HFFc6 (cell line): ENCODE measurements at regions not wholly inside any gene's neighbourhood (a gene's known extent, or its start where the extent isn't known, plus 50 kb on each side); places are given as distances from the start of the nearest gene placed in this dataset.
"Not testable (repeated sequence)": the region's sequence is repeated elsewhere in the genome, so short reads cannot be mapped to it uniquely, and the experiment has no call there.

ENCODE experiments used
- DNase-seq: peaks from one replicate; pipeline ENCODE4 v3.0.0-alpha.2; 2018
- H3K27ac Mint-ChIP-seq: 2 replicates; pipeline ENCODE4 v1.8.0; 2020; ENCODE audit warnings: mild to moderate bottlenecking, mixed read lengths
- H3K27me3 Mint-ChIP-seq: 2 replicates; pipeline ENCODE4 v1.8.0; 2021; ENCODE audit warnings: mild to moderate bottlenecking, moderate library complexity, mixed read lengths; ENCODE audit not compliant: insufficient read depth
- H3K36me3 Mint-ChIP-seq: 2 replicates; pipeline ENCODE4 v1.8.0; 2021; ENCODE audit warnings: low read depth, mixed read lengths
- H3K4me1 Mint-ChIP-seq: 2 replicates; pipeline ENCODE4 v1.8.0; 2020; ENCODE audit warnings: low read depth, mixed read lengths
- H3K4me3 Mint-ChIP-seq: 2 replicates; pipeline ENCODE4 v1.8.0; 2020; ENCODE audit warnings: mild to moderate bottlenecking, moderate library complexity, mixed read lengths
- H3K9me3 Mint-ChIP-seq: 2 replicates; pipeline ENCODE4 v1.8.0; 2020; ENCODE audit warnings: mild to moderate bottlenecking, mixed read lengths
- TF ChIP-seq, protein P1 (sequence below): fragments of 200-600 bp; sonication (generic); IDR thresholded peaks from 2 replicates; pipeline ENCODE4 v1.5.0; 2021; ENCODE audit warnings: antibody characterized with exemption, mild to moderate bottlenecking

DNA sequence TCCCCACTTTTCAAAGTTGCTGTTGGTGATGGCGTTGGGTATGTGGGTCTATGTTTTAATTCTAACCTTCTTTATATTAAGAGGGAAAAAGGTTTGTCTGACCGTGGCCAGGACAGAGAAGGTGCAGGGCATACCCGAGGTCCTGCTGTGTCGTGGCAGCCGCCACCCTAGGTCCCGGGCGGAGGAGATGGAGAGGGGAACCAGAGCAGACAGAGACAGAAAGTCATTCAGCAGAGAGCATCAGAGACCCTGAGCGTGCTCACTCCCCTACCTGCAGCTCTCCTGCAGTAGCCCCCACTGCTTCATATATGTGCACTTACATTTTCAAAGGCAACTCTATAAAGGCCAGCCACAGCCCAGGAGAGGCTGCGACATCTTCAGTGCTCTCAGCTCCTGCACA, 327.2 kb upstream of the TNRC6C start:
- TF ChIP-seq, protein P1, sequence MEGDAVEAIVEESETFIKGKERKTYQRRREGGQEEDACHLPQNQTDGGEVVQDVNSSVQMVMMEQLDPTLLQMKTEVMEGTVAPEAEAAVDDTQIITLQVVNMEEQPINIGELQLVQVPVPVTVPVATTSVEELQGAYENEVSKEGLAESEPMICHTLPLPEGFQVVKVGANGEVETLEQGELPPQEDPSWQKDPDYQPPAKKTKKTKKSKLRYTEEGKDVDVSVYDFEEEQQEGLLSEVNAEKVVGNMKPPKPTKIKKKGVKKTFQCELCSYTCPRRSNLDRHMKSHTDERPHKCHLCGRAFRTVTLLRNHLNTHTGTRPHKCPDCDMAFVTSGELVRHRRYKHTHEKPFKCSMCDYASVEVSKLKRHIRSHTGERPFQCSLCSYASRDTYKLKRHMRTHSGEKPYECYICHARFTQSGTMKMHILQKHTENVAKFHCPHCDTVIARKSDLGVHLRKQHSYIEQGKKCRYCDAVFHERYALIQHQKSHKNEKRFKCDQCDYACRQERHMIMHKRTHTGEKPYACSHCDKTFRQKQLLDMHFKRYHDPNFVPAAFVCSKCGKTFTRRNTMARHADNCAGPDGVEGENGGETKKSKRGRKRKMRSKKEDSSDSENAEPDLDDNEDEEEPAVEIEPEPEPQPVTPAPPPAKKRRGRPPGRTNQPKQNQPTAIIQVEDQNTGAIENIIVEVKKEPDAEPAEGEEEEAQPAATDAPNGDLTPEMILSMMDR, result no peak
- Mint-ChIP-seq H3K36me3 (no peaks in the 10 kb centered on the region), H3K27me3 (peaks cover 24% of the 10 kb centered on the region), H3K27ac (no peak overlapping the region), H3K4me3 (no peak overlapping the region), H3K9me3 (peaks cover 11% of the 10 kb centered on the region), H3K4me1 (no peaks in the 10 kb centered on the region)
- no peak for DNase-seq

DNA sequence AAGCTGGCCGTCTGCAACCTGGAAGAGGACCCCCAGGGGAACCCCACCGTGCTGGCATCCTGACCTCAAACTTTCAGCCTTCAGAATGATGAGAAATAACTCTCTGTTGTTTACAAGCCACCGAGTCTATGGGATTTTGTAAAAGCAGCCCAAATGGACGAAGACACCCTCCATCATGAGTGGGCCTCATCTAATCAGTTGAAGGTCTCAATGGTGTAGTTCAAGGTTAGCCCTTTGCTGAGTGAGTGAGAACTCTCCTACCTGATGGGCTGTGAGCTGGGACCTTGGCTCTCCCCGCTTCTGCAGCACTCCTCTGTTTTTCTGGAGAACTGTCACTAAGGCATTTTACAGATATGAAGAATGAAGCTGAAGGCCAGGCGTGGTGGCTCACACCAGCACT, 325.9 kb upstream of the TNRC6C start:
- H3K4me3 Mint-ChIP-seq, result no peak overlapping the region
- no peaks in the 10 kb centered on the region for H3K4me1 Mint-ChIP-seq
- TF ChIP-seq, protein P1, result no peak
- DNase-seq, result no peak
- peaks cover 29% of the 10 kb centered on the region for H3K27me3 Mint-ChIP-seq
- no peak overlapping the region for H3K27ac Mint-ChIP-seq
- no peaks in the 10 kb centered on the region for H3K36me3 Mint-ChIP-seq
- H3K9me3 Mint-ChIP-seq, result peaks cover 5% of the 10 kb centered on the region

DNA sequence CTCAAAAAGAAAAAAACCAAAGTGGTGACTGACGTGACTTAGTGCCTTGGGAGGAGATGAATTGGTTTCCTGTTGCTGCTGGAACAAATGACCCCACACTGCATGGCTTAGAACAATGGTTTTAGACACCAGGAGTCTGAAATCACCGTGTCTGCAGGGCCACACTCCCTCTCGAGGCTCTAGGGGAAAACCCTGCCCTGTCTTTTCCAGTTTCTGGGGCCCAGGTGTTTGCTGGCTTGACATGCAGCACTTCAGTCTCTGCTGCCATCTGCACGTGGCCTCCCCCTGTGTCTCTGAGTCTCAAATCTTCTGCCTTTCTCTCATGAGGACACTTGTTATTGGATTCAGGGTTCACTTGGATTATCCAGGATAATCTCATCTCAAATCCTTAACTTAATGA, 323.8 kb upstream of the TNRC6C start:
- no peaks in the 10 kb centered on the region for H3K4me1 Mint-ChIP-seq
- no peak for DNase-seq
- TF ChIP-seq, protein P1, result no peak
- no peak overlapping the region for H3K27ac Mint-ChIP-seq
- no peaks in the 10 kb centered on the region for H3K36me3 Mint-ChIP-seq
- no peaks in the 10 kb centered on the region for H3K9me3 Mint-ChIP-seq
- no peak overlapping the region for H3K4me3 Mint-ChIP-seq
- H3K27me3 Mint-ChIP-seq, result peaks cover 45% of the 10 kb centered on the region

DNA sequence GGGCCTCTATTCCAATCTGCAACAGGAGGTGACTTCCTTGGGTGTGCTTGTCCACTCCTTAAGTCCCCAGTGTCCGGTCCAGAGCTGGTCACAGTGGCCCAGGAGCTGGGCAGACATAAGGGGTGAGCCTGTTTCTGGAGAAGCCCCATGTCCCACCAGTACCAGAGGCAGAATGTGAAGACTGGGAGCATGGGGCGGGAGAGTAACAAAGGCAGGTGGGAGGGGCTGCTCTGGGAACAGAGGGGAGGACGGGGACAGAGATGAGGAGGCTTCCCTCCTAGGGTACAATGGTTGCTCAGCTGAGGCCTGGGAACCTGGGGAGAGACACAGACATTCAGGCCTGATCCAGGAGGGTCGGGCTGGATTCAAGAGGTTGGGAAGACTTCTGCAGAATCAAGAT, 323.3 kb upstream of the TNRC6C start:
- no peaks in the 10 kb centered on the region for H3K4me1 Mint-ChIP-seq
- H3K4me3 Mint-ChIP-seq, result no peak overlapping the region
- TF ChIP-seq, protein P1, result no peak
- H3K27ac Mint-ChIP-seq, result no peak overlapping the region
- DNase-seq, result no peak
- no peaks in the 10 kb centered on the region for H3K9me3 Mint-ChIP-seq
- H3K36me3 Mint-ChIP-seq, result no peaks in the 10 kb centered on the region
- H3K27me3 Mint-ChIP-seq, result peaks cover 50% of the 10 kb centered on the region

DNA sequence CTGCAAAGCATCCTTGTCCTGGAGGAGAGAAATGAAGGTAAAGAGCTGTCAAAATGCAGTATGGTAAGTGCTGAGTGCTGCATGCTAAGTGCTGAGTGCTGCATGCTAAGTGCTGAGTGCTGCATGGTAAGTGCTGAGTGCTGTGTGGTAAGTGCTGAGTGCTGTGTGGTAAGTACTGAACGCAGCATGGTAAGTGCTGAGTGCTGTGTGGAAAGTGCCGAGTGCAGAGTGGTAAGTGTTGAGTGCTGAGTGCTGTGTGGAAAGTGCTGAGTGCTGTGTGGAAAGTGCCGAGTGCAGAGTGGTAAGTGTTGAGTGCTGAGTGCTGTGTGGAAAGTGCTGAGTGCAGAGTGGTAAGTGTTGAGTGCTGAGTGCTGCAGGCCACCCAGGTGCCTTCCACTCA, 322.7 kb upstream of the TNRC6C start:
- H3K36me3 Mint-ChIP-seq, H3K4me1 Mint-ChIP-seq, H3K4me3 Mint-ChIP-seq, H3K9me3 Mint-ChIP-seq, H3K27ac Mint-ChIP-seq, DNase-seq: not testable (repeated sequence)
- peaks cover 55% of the 10 kb centered on the region for H3K27me3 Mint-ChIP-seq

DNA sequence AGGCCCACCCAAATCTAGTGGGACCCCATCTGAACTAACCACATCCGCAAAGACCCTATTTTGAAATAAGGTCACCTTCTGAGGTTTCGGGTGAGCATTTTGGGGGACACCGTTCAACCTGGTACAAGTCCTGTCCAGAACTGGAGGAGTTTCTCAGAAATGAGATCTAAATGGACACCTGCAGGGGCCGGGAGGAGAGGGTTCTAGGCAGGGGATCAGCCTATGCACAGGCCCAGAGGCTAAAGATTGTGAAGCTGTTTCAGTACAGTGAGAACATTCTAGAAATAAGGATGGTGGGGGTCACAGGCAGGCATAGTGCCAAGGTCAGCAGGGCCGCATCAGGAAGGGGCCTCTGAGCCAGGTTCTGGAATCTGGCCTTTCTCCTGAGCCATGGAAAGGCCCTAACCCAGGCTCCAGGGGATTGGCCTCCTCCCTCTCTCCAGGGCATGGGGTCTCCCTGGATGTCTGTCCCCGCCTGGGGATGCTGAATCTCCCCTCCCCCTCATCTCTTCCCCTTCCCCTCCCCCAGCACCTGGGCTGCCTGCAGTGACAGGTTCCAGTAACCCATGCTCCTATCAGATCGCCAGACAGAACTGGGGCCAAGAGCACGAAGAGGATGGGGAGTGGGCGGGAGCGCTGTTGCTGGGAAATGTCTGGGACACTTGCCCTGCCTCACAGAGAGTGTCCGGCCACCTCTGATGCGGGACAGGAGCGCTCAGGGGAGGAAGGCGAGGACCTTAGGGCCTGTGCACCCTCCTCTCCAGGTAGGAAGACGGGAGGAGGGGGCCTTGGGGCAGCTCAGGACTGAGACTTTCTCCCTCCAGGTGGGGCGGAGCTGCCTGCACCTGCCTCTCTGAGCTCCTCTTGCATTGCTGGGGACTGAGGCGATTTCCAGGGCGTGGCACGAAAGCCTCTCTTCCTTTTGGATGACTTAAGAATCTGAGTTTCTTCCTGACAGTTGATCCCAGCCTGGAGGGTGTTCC, 321.4 kb upstream of the TNRC6C start:
- no peaks in the 10 kb centered on the region for H3K4me1 Mint-ChIP-seq
- H3K27ac Mint-ChIP-seq, result no peak overlapping the region
- H3K36me3 Mint-ChIP-seq, result no peaks in the 10 kb centered on the region
- TF ChIP-seq, protein P1, result no peak
- no peaks in the 10 kb centered on the region for H3K9me3 Mint-ChIP-seq
- H3K4me3 Mint-ChIP-seq, result no peak overlapping the region
- peaks cover 53% of the 10 kb centered on the region for H3K27me3 Mint-ChIP-seq
- no peak for DNase-seq
